Upper lobe of left lung (tissue), 6 donors: ENCODE measurements at regions not wholly inside any gene's neighbourhood (a gene's known extent, or its start where the extent isn't known, plus 50 kb on each side); places are given as distances from the start of the nearest gene placed in this dataset.

Experiments
- ATAC-seq, 2 donors: fragments of 200-7000 bp; cut with Tn5 transposase; one replicate each; pipeline ENCODE4 v1.9.1; 2022; ENCODE audit warnings: mild to moderate bottlenecking in 2 of 2, moderate library complexity in 2 of 2; ENCODE audit not compliant: low FRiP score in 2 of 2
- DNase-seq, 2 donors: peaks; one replicate each; pipeline ENCODE4 v3.0.0-alpha.2; 2019 to 2020
- H3K27ac ChIP-seq, 4 donors: fragments of 200-600 bp; sonication (generic); one replicate each; pipeline ENCODE4 v1.5.1; 2016 to 2019
- H3K27me3 ChIP-seq, 4 donors: fragments of 200-600 bp; sonication (generic); one replicate each; pipeline ENCODE4 v1.5.1; 2017 to 2019
- H3K36me3 ChIP-seq, 4 donors: fragments of 200-600 bp; sonication (generic); one replicate each; pipeline ENCODE4 v1.5.1; 2016 to 2019
- H3K4me1 ChIP-seq, 4 donors: fragments of 200-600 bp; sonication (generic); one replicate each; pipeline ENCODE4 v1.5.1; 2018 to 2019
- H3K4me3 ChIP-seq, 4 donors: fragments of 200-600 bp; sonication (generic); one replicate each; pipeline ENCODE4 v1.5.1; 2017 to 2019; ENCODE audit warnings: mild to moderate bottlenecking in 2 of 4, moderate library complexity in 1 of 4
- H3K9me3 ChIP-seq, 4 donors: fragments of 200-600 bp; sonication (generic); one replicate each; pipeline ENCODE4 v1.5.1; 2018 to 2019
- EP300 ChIP-seq, 4 donors: sonication (generic); formaldehyde crosslinking; IDR thresholded peaks; one replicate each; pipeline ENCODE4 v1.5.1; 2017; ENCODE audit warnings: antibody characterized with exemption in 4 of 4, control low read depth in 2 of 4
- POLR2A ChIP-seq, 4 donors: fragments of 450-650 bp; IDR thresholded peaks; one replicate each; pipeline ENCODE4 v1.5.1; 2016 to 2017; ENCODE audit warnings: antibody characterized with exemption in 4 of 4, mild to moderate bottlenecking in 2 of 4
- POLR2AphosphoS5 ChIP-seq, 2 donors: sonication (generic); formaldehyde crosslinking; IDR thresholded peaks; one replicate each; pipeline ENCODE4 v1.5.1; 2017; ENCODE audit warnings: antibody characterized with exemption in 2 of 2
- WGBS, 2 donors: methylation state at CpG; one replicate each; pipeline ENCODE4 v1.1.5; 2017 to 2018; 5-methylcytosine and 5-hydroxymethylcytosine counted together
- TF ChIP-seq, protein P1 (sequence below), 6 experiments: fragments of 450-650 bp in 4 of 6; fragments of 200-600 bp in 2 of 6; sonication (generic) in 2 of 6; IDR thresholded peaks; one replicate each; pipeline ENCODE4 v1.5.1; 2016 to 2019; ENCODE audit warnings: antibody characterized with exemption in 6 of 6
- donor health status: DM: no; HTN: no; CAD: no; lungs with moderate emphysema.
- donor health status: DM: no; HTN: yes; CAD: no; lungs with severe emphysema.

DNA sequence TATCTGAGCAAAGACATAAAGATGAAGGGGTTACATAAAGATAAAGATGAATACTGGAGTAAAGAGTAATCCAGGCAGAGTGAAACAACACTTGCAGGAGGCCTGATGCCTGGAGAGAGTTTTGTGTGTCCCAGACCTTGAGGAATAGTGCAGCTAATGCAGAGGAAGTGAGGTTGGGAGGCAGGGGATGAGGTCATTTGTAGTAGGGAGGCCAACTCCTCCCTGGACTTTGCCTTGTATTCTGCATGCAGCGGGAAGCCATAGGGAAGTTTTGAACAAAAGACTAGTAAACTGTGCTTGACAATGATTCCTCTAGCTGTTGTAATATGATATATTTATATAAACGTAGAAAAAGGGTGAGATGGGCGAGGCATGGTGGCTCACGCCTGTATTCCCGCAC, 356.6 kb downstream of the KCNJ2 start:
- Histone ChIP-seq H3K4me3 (no peak overlapping the region), H3K27me3 (no peaks in the 10 kb centered on the region), H3K36me3 (no peaks in the 10 kb centered on the region), H3K9me3 (no peaks in the 10 kb centered on the region), H3K4me1 (peaks cover 0 to 19% (median 9%) of the 10 kb centered on the region in 4 donors), H3K27ac (no peak overlapping the region)
- WGBS, 2 donors: 74 to 82% methylated on average over 5 of the region's 5 CpGs
- ATAC-seq (no peak), DNase-seq (no peak)
- TF ChIP-seq EP300 (IDR thresholded peaks at IDR 0.05): no peak
- TF ChIP-seq, protein P1, sequence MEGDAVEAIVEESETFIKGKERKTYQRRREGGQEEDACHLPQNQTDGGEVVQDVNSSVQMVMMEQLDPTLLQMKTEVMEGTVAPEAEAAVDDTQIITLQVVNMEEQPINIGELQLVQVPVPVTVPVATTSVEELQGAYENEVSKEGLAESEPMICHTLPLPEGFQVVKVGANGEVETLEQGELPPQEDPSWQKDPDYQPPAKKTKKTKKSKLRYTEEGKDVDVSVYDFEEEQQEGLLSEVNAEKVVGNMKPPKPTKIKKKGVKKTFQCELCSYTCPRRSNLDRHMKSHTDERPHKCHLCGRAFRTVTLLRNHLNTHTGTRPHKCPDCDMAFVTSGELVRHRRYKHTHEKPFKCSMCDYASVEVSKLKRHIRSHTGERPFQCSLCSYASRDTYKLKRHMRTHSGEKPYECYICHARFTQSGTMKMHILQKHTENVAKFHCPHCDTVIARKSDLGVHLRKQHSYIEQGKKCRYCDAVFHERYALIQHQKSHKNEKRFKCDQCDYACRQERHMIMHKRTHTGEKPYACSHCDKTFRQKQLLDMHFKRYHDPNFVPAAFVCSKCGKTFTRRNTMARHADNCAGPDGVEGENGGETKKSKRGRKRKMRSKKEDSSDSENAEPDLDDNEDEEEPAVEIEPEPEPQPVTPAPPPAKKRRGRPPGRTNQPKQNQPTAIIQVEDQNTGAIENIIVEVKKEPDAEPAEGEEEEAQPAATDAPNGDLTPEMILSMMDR (IDR thresholded peaks at IDR 0.05): no peak

DNA sequence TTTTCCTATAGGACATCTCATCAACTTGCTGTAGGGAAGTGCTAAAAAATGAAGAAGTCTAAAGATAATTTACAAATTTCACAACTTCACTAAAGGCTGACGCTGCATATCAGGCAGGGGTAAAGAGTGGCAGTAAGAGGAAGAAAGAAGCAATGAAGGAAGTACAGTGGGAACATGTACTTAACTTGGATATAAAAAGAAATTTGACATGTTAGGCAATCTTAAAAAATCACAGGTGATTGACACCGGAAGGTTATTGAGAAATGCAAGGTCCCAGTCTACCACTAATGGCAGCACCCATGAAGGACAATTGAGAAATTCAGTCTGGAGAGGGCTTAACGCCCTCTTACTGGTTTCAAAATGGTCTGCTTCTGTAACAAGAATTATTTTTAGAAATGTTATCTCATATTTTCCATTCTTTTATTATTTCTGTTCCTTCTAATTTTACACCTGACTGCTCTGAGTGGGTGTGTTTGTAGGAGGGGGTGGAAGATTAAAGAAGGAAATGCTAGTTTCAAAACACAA, 358.1 kb downstream of the KCNJ2 start:
- TF ChIP-seq, protein P1 (IDR thresholded peaks at IDR 0.05): no peak
- TF ChIP-seq EP300 (IDR thresholded peaks at IDR 0.05) (peak in 3 of 4 donors; percentile 13 to 85 (median 51)), POLR2AphosphoS5 (IDR thresholded peaks at IDR 0.05) (peak in 1 of 2 donors; percentile 9), POLR2A (IDR thresholded peaks at IDR 0.05) (no peak)
- 27 to 50% methylated on average over 3 of the region's 3 CpGs for WGBS, 2 donors
- H3K4me3 ChIP-seq: no peak overlapping the region
- DNase-seq (peak in 1 of 2 donors; percentile 52), ATAC-seq (peak; percentile 78 to 84)
- peak overlapping the region in 3 of 4 donors; percentile 17 to 57 (median 38) for H3K27ac ChIP-seq
- H3K4me1 ChIP-seq: peaks cover 0 to 7% (median 6%) of the 10 kb centered on the region in 4 donors
- H3K36me3 ChIP-seq: no peaks in the 10 kb centered on the region
- no peaks in the 10 kb centered on the region for H3K9me3 ChIP-seq
- H3K27me3 ChIP-seq: no peaks in the 10 kb centered on the region

DNA sequence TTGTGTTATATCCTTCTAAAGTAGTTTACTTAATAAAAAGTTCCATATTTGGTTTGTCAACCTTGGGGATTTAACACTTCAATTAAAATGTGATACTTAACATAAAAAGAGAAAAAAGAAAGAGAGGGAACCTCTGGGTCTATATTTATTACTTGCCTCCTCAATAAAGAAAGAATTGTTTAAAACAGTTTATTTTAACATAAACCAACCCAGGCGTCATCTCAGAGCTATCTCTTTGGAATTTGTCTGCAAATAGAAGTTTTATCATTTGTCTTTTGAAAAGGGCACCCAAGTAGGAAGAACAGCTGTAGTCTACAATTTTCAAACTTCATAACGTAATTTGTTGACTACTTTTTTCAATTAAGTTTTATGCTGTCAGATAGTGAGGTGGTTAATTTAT, 364.1 kb downstream of the KCNJ2 start:
- ATAC-seq (no peak), DNase-seq (no peak)
- Histone ChIP-seq H3K4me3 (no peak overlapping the region), H3K36me3 (no peaks in the 10 kb centered on the region), H3K4me1 (no peaks in the 10 kb centered on the region), H3K9me3 (no peaks in the 10 kb centered on the region), H3K27ac (no peak overlapping the region), H3K27me3 (no peaks in the 10 kb centered on the region)
- 70 to 82% methylated on average over 2 of the region's 2 CpGs for WGBS, 2 donors
- TF ChIP-seq EP300 (IDR thresholded peaks at IDR 0.05): no peak
- TF ChIP-seq, protein P1 (IDR thresholded peaks at IDR 0.05): no peak
- no peak for TF ChIP-seq POLR2A (IDR thresholded peaks at IDR 0.05)
- TF ChIP-seq POLR2AphosphoS5 (IDR thresholded peaks at IDR 0.05): no peak

DNA sequence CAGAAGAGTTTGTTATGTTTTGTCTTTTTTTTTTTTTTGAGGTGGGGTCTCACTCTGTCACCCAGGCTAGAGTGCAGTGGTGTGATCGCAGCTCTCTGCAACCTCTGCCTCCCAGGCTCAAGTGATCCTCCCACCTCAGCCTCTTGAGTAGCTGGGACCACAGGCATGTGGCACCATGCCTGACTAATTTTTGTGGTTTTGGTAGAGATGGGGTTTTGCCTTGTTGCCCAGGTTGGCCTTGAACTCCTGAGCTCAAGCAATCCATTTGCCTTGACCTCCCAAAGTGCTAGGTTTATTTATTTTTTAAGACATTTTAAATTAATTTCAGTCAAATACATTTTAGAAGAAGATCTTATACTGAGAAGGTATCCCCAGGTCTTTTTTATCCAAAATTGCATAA, 366.7 kb downstream of the KCNJ2 start:
- no peak overlapping the region for H3K27ac ChIP-seq
- H3K27me3 ChIP-seq: no peaks in the 10 kb centered on the region
- no peak for DNase-seq
- ATAC-seq: no peak
- no peaks in the 10 kb centered on the region for H3K36me3 ChIP-seq
- TF ChIP-seq POLR2A (IDR thresholded peaks at IDR 0.05) (no peak), EP300 (IDR thresholded peaks at IDR 0.05) (no peak)
- no peak overlapping the region for H3K4me3 ChIP-seq
- no peaks in the 10 kb centered on the region for H3K4me1 ChIP-seq
- no peaks in the 10 kb centered on the region for H3K9me3 ChIP-seq
- WGBS, 2 donors: 79 to 88% methylated on average over 1 of the region's 1 CpG

DNA sequence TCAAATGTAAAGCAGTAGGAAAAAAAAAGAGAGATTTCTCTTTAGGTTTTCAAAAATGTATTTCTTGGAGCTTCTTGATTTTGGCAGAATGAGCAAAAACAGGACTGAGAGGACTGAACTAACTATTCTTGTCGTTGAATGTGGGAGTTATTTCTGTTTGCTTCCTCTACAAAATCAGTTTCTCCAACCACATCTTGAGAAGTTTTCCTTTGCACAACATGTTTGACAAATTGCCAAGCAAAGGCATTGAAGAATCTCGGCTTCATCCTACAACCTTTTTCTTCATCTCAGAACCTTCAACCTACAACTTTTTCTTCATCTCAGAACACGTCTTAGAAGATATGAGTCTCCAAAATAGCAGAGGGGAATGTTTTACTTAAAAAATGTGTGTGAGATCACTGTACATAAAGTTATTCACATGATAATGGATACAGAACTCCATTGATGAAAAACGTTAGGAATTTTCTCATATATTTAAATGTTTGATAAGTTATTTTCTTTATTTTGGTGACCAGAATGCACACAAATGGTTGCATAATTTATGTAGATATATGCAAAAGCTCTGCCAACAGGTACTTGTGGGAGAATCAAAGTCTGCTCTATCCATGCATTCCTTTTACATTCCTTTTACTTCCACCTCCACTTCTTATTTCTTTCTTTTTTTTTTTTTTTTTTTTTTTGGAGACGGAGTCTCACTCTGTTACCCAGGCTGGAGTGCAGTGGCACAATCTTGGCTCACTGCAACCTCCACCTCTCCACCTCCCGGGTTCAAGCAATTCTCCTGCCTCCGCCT, 370.0 kb downstream of the KCNJ2 start:
- no peak overlapping the region for H3K27ac ChIP-seq
- no peaks in the 10 kb centered on the region for H3K36me3 ChIP-seq
- H3K9me3 ChIP-seq: no peaks in the 10 kb centered on the region
- ATAC-seq: no peak
- no peaks in the 10 kb centered on the region for H3K4me1 ChIP-seq
- WGBS, 2 donors: 52 to 56% methylated on average over 7 of the region's 7 CpGs
- no peak overlapping the region for H3K4me3 ChIP-seq
- DNase-seq: no peak
- TF ChIP-seq POLR2A (IDR thresholded peaks at IDR 0.05): no peak
- no peak for TF ChIP-seq EP300 (IDR thresholded peaks at IDR 0.05)
- no peak for TF ChIP-seq POLR2AphosphoS5 (IDR thresholded peaks at IDR 0.05)
- TF ChIP-seq, protein P1 (IDR thresholded peaks at IDR 0.05): no peak
- no peaks in the 10 kb centered on the region for H3K27me3 ChIP-seq
